CD4-positive, CD25-positive, alpha-beta regulatory T cell (primary cell): ENCODE measurements at regions not wholly inside any gene's neighbourhood (a gene's known extent, or its start where the extent isn't known, plus 50 kb on each side); places are given as distances from the start of the nearest gene placed in this dataset.

ENCODE experiments used
- ATAC-seq, 2 donors: fragments of 150-1000 bp; cut with Tn5 transposase; one replicate each; pipeline ENCODE4 v1.10.0; 2021; ENCODE audit warnings: low read depth in 2 of 2, moderate number of reproducible peaks in 2 of 2, moderate library complexity in 1 of 2
- DNase-seq, 3 donors: peaks; one replicate each; pipeline versions ENCODE4 v3.0.0 to v3.0.0-alpha.2; 2012 to 2022; ENCODE audit warnings: mixed read lengths in 1 of 3
- H3K27ac ChIP-seq: one replicate; pipeline ENCODE4 v1.7.0; 2013; ENCODE audit warnings: mild to moderate bottlenecking, low read length; ENCODE audit not compliant: insufficient read depth, poor library complexity, severe bottlenecking
- H3K27me3 ChIP-seq: one replicate; pipeline ENCODE4 v1.7.0; 2013; ENCODE audit warnings: low read length; ENCODE audit not compliant: control insufficient read depth, insufficient read depth
- H3K36me3 ChIP-seq: one replicate; pipeline ENCODE4 v1.7.0; 2013; ENCODE audit warnings: mild to moderate bottlenecking, low read length, moderate library complexity; ENCODE audit not compliant: control insufficient read depth, insufficient read depth
- H3K4me1 ChIP-seq: 2 replicates; pipeline ENCODE4 v1.7.0; 2013; ENCODE audit warnings: mild to moderate bottlenecking, low read length; ENCODE audit not compliant: insufficient read depth, control insufficient read depth, poor library complexity, severe bottlenecking
- H3K4me3 ChIP-seq: one replicate; pipeline ENCODE4 v1.7.0; 2013; ENCODE audit warnings: low read depth, mild to moderate bottlenecking, low read length, moderate library complexity
- H3K9me3 ChIP-seq, 2 experiments: 1 replicate in 1 of 2; 2 replicates in 1 of 2; pipeline ENCODE4 v1.7.0; 2013; ENCODE audit warnings: low read length in 2 of 2, mild to moderate bottlenecking in 1 of 2, moderate library complexity in 1 of 2; ENCODE audit not compliant: control insufficient read depth in 2 of 2
- H3K27ac Mint-ChIP-seq, 3 donors: one replicate each; pipeline ENCODE4 v1.8.0; 2020 to 2022; ENCODE audit warnings: mild to moderate bottlenecking in 3 of 3, mixed read lengths in 3 of 3, moderate library complexity in 2 of 3
- H3K27me3 Mint-ChIP-seq: one replicate; pipeline ENCODE4 v1.8.0; 2022; ENCODE audit warnings: mild to moderate bottlenecking, mixed read lengths
- H3K36me3 Mint-ChIP-seq: one replicate; pipeline ENCODE4 v1.8.0; 2020; ENCODE audit warnings: mixed read lengths
- H3K4me1 Mint-ChIP-seq, 4 donors: one replicate each; pipeline ENCODE4 v1.8.0; 2020 to 2022; ENCODE audit warnings: mixed read lengths in 4 of 4, mild to moderate bottlenecking in 1 of 4
- H3K4me3 Mint-ChIP-seq, 4 donors: one replicate each; pipeline ENCODE4 v1.8.0; 2020 to 2022; ENCODE audit warnings: mild to moderate bottlenecking in 4 of 4, mixed read lengths in 4 of 4, moderate library complexity in 3 of 4
- H3K9me3 Mint-ChIP-seq, 7 donors: one replicate each; pipeline ENCODE4 v1.8.0; 2020 to 2022; ENCODE audit warnings: mixed read lengths in 7 of 7, mild to moderate bottlenecking in 3 of 7, moderate library complexity in 2 of 7

GRCh38 chr5:174325431-174325830 is 279.9 kb downstream of the NSG2 start:
- H3K4me3 Mint-ChIP-seq = no peak overlapping the region
- H3K9me3 Mint-ChIP-seq = no peaks in the 10 kb centered on the region
- Histone ChIP-seq H3K27me3 (no peaks in the 10 kb centered on the region), H3K4me3 (no peak overlapping the region), H3K36me3 (no peaks in the 10 kb centered on the region), H3K9me3 (no peaks in the 10 kb centered on the region), H3K27ac (no peak overlapping the region), H3K4me1 (no peaks in the 10 kb centered on the region)
- no peaks in the 10 kb centered on the region for H3K36me3 Mint-ChIP-seq
- no peak overlapping the region for H3K27ac Mint-ChIP-seq
- ATAC-seq (no peak), DNase-seq (no peak)
- peaks cover 4% of the 10 kb centered on the region for H3K27me3 Mint-ChIP-seq
- H3K4me1 Mint-ChIP-seq = no peaks in the 10 kb centered on the region

DNA sequence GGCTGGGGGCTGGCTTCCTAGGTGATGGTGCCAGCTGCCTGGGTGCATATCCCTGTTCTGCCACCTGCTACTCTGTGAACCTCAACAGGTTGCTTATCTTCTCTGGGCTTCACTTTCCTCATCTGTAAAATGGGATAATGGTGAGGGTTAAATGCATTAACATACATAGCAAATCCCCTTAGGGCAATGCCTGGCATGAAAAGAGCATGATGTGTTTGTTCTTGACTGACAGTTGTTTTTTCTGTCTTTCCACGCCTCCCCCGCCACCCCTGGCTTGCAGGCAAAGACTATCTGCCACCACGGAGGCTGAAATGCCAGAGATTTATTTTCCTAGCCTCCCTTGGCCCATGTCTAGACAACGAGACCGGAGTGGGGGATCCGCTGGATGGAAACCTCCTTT is 280.5 kb downstream of the NSG2 start:
- Mint-ChIP-seq H3K36me3 (no peaks in the 10 kb centered on the region), H3K4me1 (no peaks in the 10 kb centered on the region), H3K27me3 (peaks cover 4% of the 10 kb centered on the region), H3K4me3 (no peak overlapping the region), H3K9me3 (no peaks in the 10 kb centered on the region), H3K27ac (no peak overlapping the region)
- no peak overlapping the region for H3K4me3 ChIP-seq
- DNase-seq = no peak
- H3K27me3 ChIP-seq = no peaks in the 10 kb centered on the region
- no peaks in the 10 kb centered on the region for H3K9me3 ChIP-seq
- H3K36me3 ChIP-seq = no peaks in the 10 kb centered on the region
- no peaks in the 10 kb centered on the region for H3K4me1 ChIP-seq
- no peak for ATAC-seq
- H3K27ac ChIP-seq = no peak overlapping the region

GRCh38 chr5:174326372-174326771 is 280.9 kb downstream of the NSG2 start:
- Mint-ChIP-seq H3K27me3 (peaks cover 4% of the 10 kb centered on the region), H3K4me3 (no peak overlapping the region), H3K27ac (no peak overlapping the region), H3K36me3 (no peaks in the 10 kb centered on the region), H3K9me3 (no peaks in the 10 kb centered on the region), H3K4me1 (no peaks in the 10 kb centered on the region)
- Histone ChIP-seq H3K9me3 (no peaks in the 10 kb centered on the region), H3K4me3 (no peak overlapping the region), H3K4me1 (no peaks in the 10 kb centered on the region), H3K36me3 (no peaks in the 10 kb centered on the region), H3K27ac (no peak overlapping the region), H3K27me3 (no peaks in the 10 kb centered on the region)
- ATAC-seq = no peak
- no peak for DNase-seq

DNA sequence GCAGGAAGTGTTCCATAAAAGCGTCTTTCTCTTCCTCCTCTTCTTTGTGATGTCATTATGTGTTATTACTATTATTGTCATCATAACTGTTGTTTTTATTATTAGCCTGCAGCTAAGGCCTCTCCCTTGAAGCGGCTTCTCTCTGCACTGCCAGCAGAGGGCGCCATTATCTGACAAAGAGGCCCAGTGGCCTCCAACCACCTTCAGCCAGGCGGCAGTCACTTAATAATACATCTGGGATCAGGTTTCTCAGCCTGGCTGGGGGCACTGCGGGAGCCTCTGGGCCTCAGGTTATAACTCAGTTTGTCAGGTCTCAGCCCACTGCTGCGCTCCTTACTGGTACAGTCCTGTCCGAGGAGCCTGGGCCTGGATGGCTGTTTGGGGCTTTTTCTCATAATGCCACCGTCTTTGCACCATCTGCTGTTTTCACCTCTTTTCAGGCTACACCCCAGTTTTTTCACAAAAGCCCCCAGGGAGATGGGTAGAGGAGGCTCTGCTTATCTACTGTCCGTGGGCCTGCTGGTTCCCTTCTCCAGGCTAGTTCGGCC is 281.9 kb downstream of the NSG2 start:
- H3K27ac Mint-ChIP-seq = no peak overlapping the region
- Histone ChIP-seq H3K4me3 (no peak overlapping the region), H3K36me3 (no peaks in the 10 kb centered on the region), H3K9me3 (no peaks in the 10 kb centered on the region), H3K27me3 (no peaks in the 10 kb centered on the region), H3K4me1 (no peaks in the 10 kb centered on the region), H3K27ac (no peak overlapping the region)
- no peak for ATAC-seq
- H3K36me3 Mint-ChIP-seq = no peaks in the 10 kb centered on the region
- H3K4me3 Mint-ChIP-seq = no peak overlapping the region
- peaks cover 8% of the 10 kb centered on the region for H3K27me3 Mint-ChIP-seq
- H3K4me1 Mint-ChIP-seq = no peaks in the 10 kb centered on the region
- peak in 1 of 3 donors; percentile 61 for DNase-seq
- no peaks in the 10 kb centered on the region for H3K9me3 Mint-ChIP-seq

- H3K36me3 ChIP-seq = no peaks in the 10 kb centered on the region
- no peak for ATAC-seq
- H3K4me1 ChIP-seq = no peaks in the 10 kb centered on the region
These were observed 282.4 kb downstream of the NSG2 start for GRCh38 chr5:174327896-174328295.

GRCh38 chr5:174328631-174329299 is 283.3 kb downstream of the NSG2 start:
- H3K4me3 ChIP-seq = no peak overlapping the region
- DNase-seq (no peak), ATAC-seq (no peak)
- Mint-ChIP-seq H3K9me3 (no peaks in the 10 kb centered on the region), H3K27me3 (peaks cover 8% of the 10 kb centered on the region), H3K4me3 (no peak overlapping the region), H3K36me3 (no peaks in the 10 kb centered on the region), H3K4me1 (no peaks in the 10 kb centered on the region), H3K27ac (no peak overlapping the region)
- no peaks in the 10 kb centered on the region for H3K4me1 ChIP-seq
- no peaks in the 10 kb centered on the region for H3K36me3 ChIP-seq
- no peaks in the 10 kb centered on the region for H3K27me3 ChIP-seq
- H3K9me3 ChIP-seq = no peaks in the 10 kb centered on the region
- no peak overlapping the region for H3K27ac ChIP-seq

More at GRCh38 chr5:174327896-174328295, 282.4 kb downstream of the NSG2 start:
- Histone ChIP-seq H3K27me3 (no peaks in the 10 kb centered on the region), H3K9me3 (no peaks in the 10 kb centered on the region), H3K27ac (no peak overlapping the region), H3K4me3 (no peak overlapping the region)
- Mint-ChIP-seq H3K27me3 (peaks cover 8% of the 10 kb centered on the region), H3K36me3 (no peaks in the 10 kb centered on the region), H3K9me3 (no peaks in the 10 kb centered on the region), H3K4me1 (no peaks in the 10 kb centered on the region), H3K27ac (no peak overlapping the region), H3K4me3 (no peak overlapping the region)
- DNase-seq = no peak

- no peaks in the 10 kb centered on the region for H3K4me1 ChIP-seq
- ATAC-seq = no peak
These were observed 284.2 kb downstream of the NSG2 start for GRCh38 chr5:174329738-174330137.

GRCh38 chr5:174335682-174336364 is 290.3 kb downstream of the NSG2 start:
- DNase-seq (no peak), ATAC-seq (no peak)
- Histone ChIP-seq H3K36me3 (no peaks in the 10 kb centered on the region), H3K27ac (no peak overlapping the region), H3K27me3 (no peaks in the 10 kb centered on the region), H3K4me3 (no peak overlapping the region), H3K4me1 (no peaks in the 10 kb centered on the region), H3K9me3 (no peaks in the 10 kb centered on the region)
- Mint-ChIP-seq H3K27ac (no peak overlapping the region), H3K9me3 (peaks cover 0 to 4% (median 0%) of the 10 kb centered on the region in 7 donors), H3K4me1 (no peaks in the 10 kb centered on the region), H3K27me3 (peaks cover 10% of the 10 kb centered on the region), H3K36me3 (no peaks in the 10 kb centered on the region), H3K4me3 (no peak overlapping the region)

More at GRCh38 chr5:174329738-174330137, 284.2 kb downstream of the NSG2 start:
- Histone ChIP-seq H3K27ac (no peak overlapping the region), H3K27me3 (no peaks in the 10 kb centered on the region), H3K4me3 (no peak overlapping the region), H3K36me3 (no peaks in the 10 kb centered on the region), H3K9me3 (no peaks in the 10 kb centered on the region)
- H3K9me3 Mint-ChIP-seq = no peaks in the 10 kb centered on the region
- no peak overlapping the region for H3K27ac Mint-ChIP-seq
- no peaks in the 10 kb centered on the region for H3K4me1 Mint-ChIP-seq
- peaks cover 8% of the 10 kb centered on the region for H3K27me3 Mint-ChIP-seq
- no peaks in the 10 kb centered on the region for H3K36me3 Mint-ChIP-seq
- DNase-seq = no peak
- H3K4me3 Mint-ChIP-seq = peak overlapping the region in 1 of 4 donors; percentile 23
